Loucy (cell line): ENCODE measurements at regions not wholly inside any gene's neighbourhood (a gene's known extent, or its start where the extent isn't known, plus 50 kb on each side); places are given as distances from the start of the nearest gene placed in this dataset.

Source experiments
- EZH2phosphoT487 ChIP-seq: fragments of 200-600 bp; IDR thresholded peaks from 2 replicates; pipeline ENCODE4 v1.6.1; 2018; ENCODE audit warnings: antibody characterized with exemption, mild to moderate bottlenecking, moderate library complexity, borderline replicate concordance
- TF ChIP-seq, protein P1 (sequence below): fragments of 200-600 bp; sonication (generic); conservative IDR thresholded peaks from 2 replicates; pipeline ENCODE4 v1.5.1; 2014; ENCODE audit warnings: mild to moderate bottlenecking, antibody characterized with exemption, low read length

DNA sequence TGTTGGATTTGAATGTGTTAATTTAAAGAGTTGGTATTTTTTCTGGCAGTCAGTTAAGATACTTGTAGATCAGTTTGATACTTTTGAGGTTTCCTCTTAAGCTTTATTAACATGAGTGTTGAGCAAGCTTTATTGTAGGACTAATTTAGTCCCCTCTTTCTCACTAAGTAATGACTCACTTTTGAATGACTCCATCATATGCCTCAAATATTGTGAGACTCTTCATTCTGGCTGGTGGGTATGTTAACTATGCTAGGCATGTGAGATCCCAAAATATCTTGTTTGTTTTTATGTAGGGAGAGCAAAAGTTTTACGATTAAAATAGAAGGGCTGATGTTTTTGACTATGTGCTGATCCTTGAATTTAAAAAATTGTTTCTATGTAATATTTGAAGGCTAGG is 355.7 kb downstream of the IZUMO3 start:
- TF ChIP-seq, protein P1, sequence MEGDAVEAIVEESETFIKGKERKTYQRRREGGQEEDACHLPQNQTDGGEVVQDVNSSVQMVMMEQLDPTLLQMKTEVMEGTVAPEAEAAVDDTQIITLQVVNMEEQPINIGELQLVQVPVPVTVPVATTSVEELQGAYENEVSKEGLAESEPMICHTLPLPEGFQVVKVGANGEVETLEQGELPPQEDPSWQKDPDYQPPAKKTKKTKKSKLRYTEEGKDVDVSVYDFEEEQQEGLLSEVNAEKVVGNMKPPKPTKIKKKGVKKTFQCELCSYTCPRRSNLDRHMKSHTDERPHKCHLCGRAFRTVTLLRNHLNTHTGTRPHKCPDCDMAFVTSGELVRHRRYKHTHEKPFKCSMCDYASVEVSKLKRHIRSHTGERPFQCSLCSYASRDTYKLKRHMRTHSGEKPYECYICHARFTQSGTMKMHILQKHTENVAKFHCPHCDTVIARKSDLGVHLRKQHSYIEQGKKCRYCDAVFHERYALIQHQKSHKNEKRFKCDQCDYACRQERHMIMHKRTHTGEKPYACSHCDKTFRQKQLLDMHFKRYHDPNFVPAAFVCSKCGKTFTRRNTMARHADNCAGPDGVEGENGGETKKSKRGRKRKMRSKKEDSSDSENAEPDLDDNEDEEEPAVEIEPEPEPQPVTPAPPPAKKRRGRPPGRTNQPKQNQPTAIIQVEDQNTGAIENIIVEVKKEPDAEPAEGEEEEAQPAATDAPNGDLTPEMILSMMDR = no peak
- no peak for TF ChIP-seq EZH2phosphoT487
